ENCODE measurements at regions not wholly inside any gene's neighbourhood (a gene's known extent, or its start where the extent isn't known, plus 50 kb on each side); places are given as distances from the start of the nearest gene placed in this dataset.

DNA sequence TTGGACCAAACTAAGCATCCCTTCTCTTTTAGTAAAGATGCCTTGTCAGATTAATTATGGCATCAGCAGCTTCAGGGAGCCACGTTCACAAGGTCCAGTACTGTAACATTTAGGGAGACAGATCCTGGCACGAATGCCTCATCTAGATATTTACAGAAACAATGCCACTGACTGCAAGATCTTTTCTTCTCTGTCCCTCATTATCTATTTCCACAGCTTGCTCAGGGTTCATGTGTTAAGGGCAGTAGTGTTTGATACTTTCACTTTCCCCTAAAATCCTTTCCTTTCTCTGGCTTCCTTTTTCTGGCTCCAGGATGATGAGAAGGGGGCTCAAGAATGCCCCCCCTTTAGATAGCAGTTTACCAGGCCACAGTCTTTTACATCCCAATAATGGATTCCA, 393.9 kb downstream of the BCL11A start:
- TF ChIP-seq, protein P1, sequence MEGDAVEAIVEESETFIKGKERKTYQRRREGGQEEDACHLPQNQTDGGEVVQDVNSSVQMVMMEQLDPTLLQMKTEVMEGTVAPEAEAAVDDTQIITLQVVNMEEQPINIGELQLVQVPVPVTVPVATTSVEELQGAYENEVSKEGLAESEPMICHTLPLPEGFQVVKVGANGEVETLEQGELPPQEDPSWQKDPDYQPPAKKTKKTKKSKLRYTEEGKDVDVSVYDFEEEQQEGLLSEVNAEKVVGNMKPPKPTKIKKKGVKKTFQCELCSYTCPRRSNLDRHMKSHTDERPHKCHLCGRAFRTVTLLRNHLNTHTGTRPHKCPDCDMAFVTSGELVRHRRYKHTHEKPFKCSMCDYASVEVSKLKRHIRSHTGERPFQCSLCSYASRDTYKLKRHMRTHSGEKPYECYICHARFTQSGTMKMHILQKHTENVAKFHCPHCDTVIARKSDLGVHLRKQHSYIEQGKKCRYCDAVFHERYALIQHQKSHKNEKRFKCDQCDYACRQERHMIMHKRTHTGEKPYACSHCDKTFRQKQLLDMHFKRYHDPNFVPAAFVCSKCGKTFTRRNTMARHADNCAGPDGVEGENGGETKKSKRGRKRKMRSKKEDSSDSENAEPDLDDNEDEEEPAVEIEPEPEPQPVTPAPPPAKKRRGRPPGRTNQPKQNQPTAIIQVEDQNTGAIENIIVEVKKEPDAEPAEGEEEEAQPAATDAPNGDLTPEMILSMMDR (IDR thresholded peaks at IDR 0.05) = no peak
- TF ChIP-seq POLR2A (IDR thresholded peaks at IDR 0.05) = no peak
